ENCODE measurements at regions not wholly inside any gene's neighbourhood (a gene's known extent, or its start where the extent isn't known, plus 50 kb on each side); places are given as distances from the start of the nearest gene placed in this dataset.

- Mint-ChIP-seq H3K9me3 (ENCODE audit: unreplicated experiment) (peaks cover 2% of the 10 kb centered on the region), H3K4me1 (ENCODE audit: low read depth, unreplicated experiment) (no peaks in the 10 kb centered on the region), H3K27me3 (ENCODE audit: unreplicated experiment) (peaks cover 2% of the 10 kb centered on the region), H3K27ac (ENCODE audit: unreplicated experiment) (no peak overlapping the region), H3K4me3 (ENCODE audit: unreplicated experiment) (no peak overlapping the region), H3K36me3 (ENCODE audit: unreplicated experiment) (no peaks in the 10 kb centered on the region)
- no peak for DNase-seq
- TF ChIP-seq, protein P1, sequence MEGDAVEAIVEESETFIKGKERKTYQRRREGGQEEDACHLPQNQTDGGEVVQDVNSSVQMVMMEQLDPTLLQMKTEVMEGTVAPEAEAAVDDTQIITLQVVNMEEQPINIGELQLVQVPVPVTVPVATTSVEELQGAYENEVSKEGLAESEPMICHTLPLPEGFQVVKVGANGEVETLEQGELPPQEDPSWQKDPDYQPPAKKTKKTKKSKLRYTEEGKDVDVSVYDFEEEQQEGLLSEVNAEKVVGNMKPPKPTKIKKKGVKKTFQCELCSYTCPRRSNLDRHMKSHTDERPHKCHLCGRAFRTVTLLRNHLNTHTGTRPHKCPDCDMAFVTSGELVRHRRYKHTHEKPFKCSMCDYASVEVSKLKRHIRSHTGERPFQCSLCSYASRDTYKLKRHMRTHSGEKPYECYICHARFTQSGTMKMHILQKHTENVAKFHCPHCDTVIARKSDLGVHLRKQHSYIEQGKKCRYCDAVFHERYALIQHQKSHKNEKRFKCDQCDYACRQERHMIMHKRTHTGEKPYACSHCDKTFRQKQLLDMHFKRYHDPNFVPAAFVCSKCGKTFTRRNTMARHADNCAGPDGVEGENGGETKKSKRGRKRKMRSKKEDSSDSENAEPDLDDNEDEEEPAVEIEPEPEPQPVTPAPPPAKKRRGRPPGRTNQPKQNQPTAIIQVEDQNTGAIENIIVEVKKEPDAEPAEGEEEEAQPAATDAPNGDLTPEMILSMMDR (IDR thresholded peaks at IDR 0.05; ENCODE audit: partially characterized antibody, unreplicated experiment), result no peak
Observed at GRCh38 chr18:73728657-73729056, 419.0 kb downstream of the FBXO15 start.

GRCh38 chr18:73724958-73725357 is 422.7 kb downstream of the FBXO15 start:
- TF ChIP-seq, protein P1 (IDR thresholded peaks at IDR 0.05; ENCODE audit: partially characterized antibody, unreplicated experiment), result no peak
- Mint-ChIP-seq H3K9me3 (ENCODE audit: unreplicated experiment) (no peaks in the 10 kb centered on the region), H3K36me3 (ENCODE audit: unreplicated experiment) (no peaks in the 10 kb centered on the region), H3K4me1 (ENCODE audit: low read depth, unreplicated experiment) (no peaks in the 10 kb centered on the region), H3K27me3 (ENCODE audit: unreplicated experiment) (peaks cover 2% of the 10 kb centered on the region), H3K27ac (ENCODE audit: unreplicated experiment) (no peak overlapping the region), H3K4me3 (ENCODE audit: unreplicated experiment) (no peak overlapping the region)
- DNase-seq, result no peak

GRCh38 chr18:73719611-73720010 is 428.0 kb downstream of the FBXO15 start:
- no peaks in the 10 kb centered on the region for H3K27me3 Mint-ChIP-seq (ENCODE audit: unreplicated experiment)
- TF ChIP-seq, protein P1 (IDR thresholded peaks at IDR 0.05; ENCODE audit: partially characterized antibody, unreplicated experiment), result no peak

GRCh38 chr18:73717570-73717969 is 430.1 kb downstream of the FBXO15 start:
- TF ChIP-seq, protein P1 (IDR thresholded peaks at IDR 0.05; ENCODE audit: partially characterized antibody, unreplicated experiment), result no peak
- H3K4me1 Mint-ChIP-seq (ENCODE audit: low read depth, unreplicated experiment), result no peaks in the 10 kb centered on the region
- no peak for DNase-seq
- H3K27ac Mint-ChIP-seq (ENCODE audit: unreplicated experiment), result no peak overlapping the region
- H3K36me3 Mint-ChIP-seq (ENCODE audit: unreplicated experiment), result no peaks in the 10 kb centered on the region
- H3K9me3 Mint-ChIP-seq (ENCODE audit: unreplicated experiment), result no peaks in the 10 kb centered on the region
- no peaks in the 10 kb centered on the region for H3K27me3 Mint-ChIP-seq (ENCODE audit: unreplicated experiment)
- no peak overlapping the region for H3K4me3 Mint-ChIP-seq (ENCODE audit: unreplicated experiment)

More at GRCh38 chr18:73719611-73720010, 428.0 kb downstream of the FBXO15 start:
- Mint-ChIP-seq H3K27ac (ENCODE audit: unreplicated experiment) (no peak overlapping the region), H3K9me3 (ENCODE audit: unreplicated experiment) (no peaks in the 10 kb centered on the region), H3K4me3 (ENCODE audit: unreplicated experiment) (no peak overlapping the region), H3K4me1 (ENCODE audit: low read depth, unreplicated experiment) (no peaks in the 10 kb centered on the region), H3K36me3 (ENCODE audit: unreplicated experiment) (no peaks in the 10 kb centered on the region)
- no peak for DNase-seq

DNA sequence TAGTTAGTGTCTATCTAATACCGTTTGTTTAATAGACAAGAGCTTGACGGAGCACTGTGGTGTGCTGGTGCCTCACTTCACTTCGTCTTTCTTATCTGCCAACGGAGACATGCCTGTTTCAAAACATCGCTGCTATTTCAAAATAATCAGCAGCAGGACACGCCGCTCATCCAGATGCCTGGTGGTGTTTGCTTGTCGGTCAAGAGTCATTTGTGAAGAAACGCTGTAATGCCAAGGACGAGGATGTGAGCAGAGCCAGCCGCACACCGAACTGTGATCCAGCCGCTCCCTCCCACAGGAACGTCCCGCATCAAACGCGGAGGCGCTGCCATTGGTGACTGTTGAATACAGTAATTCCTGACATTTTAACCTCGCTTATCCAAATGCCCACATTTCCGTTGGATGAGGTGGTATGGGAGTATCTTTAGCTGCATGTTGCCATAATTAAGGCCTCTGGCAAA is 432.4 kb downstream of the FBXO15 start:
- TF ChIP-seq, protein P1 (IDR thresholded peaks at IDR 0.05; ENCODE audit: partially characterized antibody, unreplicated experiment), result no peak
- no peaks in the 10 kb centered on the region for H3K27me3 Mint-ChIP-seq (ENCODE audit: unreplicated experiment)
- no peaks in the 10 kb centered on the region for H3K9me3 Mint-ChIP-seq (ENCODE audit: unreplicated experiment)
- H3K4me3 Mint-ChIP-seq (ENCODE audit: unreplicated experiment), result no peak overlapping the region
- no peaks in the 10 kb centered on the region for H3K36me3 Mint-ChIP-seq (ENCODE audit: unreplicated experiment)
- no peak for DNase-seq
- no peak overlapping the region for H3K27ac Mint-ChIP-seq (ENCODE audit: unreplicated experiment)
- no peaks in the 10 kb centered on the region for H3K4me1 Mint-ChIP-seq (ENCODE audit: low read depth, unreplicated experiment)

Measured in glutamatergic neuron (in vitro differentiated cells).